Hippocampal formation (tissue), 2 donors: ENCODE measurements at regions not wholly inside any gene's neighbourhood (a gene's known extent, or its start where the extent isn't known, plus 50 kb on each side); places are given as distances from the start of the nearest gene placed in this dataset.

ENCODE experiments used
- DNase-seq, 2 donors: peaks; one replicate each; lab custom pipeline; 2025; lab: John Stamatoyannopoulos, UW

DNA sequence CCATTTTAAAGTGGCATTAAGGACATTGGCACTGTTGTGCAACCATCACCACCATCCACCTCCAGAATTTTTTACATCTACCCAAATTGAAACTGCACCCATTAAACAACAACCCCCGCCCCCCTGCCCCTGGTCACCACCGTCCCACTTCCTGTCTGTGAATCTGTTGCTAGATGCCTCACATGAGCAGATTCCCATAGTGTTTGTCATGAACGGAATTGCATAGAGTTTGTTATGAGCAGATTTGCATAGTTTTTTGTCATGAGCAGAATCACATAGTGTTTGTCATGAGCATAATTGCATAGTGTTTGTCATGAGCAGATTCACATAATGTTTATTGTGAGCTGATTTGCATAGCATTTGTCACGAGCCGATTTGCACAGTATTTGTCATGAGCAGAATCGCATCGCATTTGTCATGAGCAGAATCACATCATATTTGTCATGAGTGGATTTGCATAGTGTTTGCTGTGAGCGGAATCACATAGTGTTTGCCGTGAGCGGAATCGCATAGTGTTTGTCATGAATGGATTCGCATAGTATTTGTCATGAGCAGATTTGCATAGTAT is 54.0 kb upstream of the GTF3A start:
- no peak for DNase-seq

GRCh38 chr13:27371932-27372331 is 52.5 kb upstream of the GTF3A start:
- no peak for DNase-seq

DNA sequence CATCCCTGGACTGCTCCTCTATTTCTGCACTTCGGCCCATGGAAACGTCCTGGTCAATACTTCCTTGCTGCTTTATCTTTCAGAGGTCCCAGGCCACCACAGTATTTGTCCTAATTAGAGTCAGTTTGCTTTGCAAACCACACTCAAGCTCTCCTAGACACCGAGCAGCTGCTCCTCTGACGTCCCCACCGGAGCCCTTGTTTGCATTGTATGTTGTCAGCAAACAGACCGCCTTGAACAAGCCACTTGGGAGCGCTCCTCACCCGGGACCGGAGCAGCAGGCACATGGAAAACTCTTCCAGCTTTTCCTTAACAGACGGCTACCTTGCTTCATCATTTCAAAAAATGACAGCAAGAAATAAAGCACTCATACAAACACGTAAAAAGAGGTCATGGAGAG is 51.5 kb upstream of the GTF3A start:
- no peak for DNase-seq

DNA sequence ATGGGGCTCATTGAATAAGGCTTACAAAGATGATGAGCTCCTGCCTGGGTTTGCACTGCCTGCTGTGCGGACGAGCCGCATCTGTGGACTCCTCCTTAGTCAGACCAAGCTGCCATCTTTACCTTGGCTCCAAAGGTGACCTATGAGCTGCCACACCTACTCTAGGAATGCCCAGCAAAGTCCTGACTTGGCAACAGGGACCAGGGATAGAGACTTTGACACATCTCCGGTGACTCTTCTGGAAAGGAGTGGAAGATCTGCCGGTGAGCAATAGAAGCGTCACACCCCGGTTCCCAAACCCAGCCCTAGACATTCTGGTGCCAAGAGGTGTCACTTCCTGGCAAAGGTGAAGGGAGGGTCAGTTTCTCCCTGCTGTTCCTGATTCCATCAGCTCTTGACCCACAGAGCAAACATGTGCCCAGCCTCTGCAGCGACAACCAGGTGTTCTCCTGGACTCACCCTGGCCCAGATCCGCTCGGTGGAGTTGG is 50.2 kb upstream of the GTF3A start:
- DNase-seq: no peak
